Tibial nerve (tissue), 3 donors: ENCODE measurements at regions not wholly inside any gene's neighbourhood (a gene's known extent, or its start where the extent isn't known, plus 50 kb on each side); places are given as distances from the start of the nearest gene placed in this dataset.

Experiments
- CTCF ChIP-seq, 5 experiments: fragments of 200-600 bp in 3 of 5; fragments of 450-650 bp in 2 of 5; sonication (generic) in 3 of 5; IDR thresholded peaks; one replicate each; pipeline ENCODE4 v1.5.1; 2016 to 2019; ENCODE audit warnings: antibody characterized with exemption in 5 of 5, mild to moderate bottlenecking in 3 of 5, moderate library complexity in 2 of 5
- POLR2A ChIP-seq, 2 donors: fragments of 450-650 bp; IDR thresholded peaks; one replicate each; pipeline ENCODE4 v1.6.1; 2017; ENCODE audit warnings: antibody characterized with exemption in 2 of 2, mild to moderate bottlenecking in 2 of 2, moderate library complexity in 2 of 2

GRCh38 chr5:44160369-44160768, 228.9 kb downstream of the FGF10 start:
- no peak for TF ChIP-seq CTCF (IDR thresholded peaks at IDR 0.05)
- no peak for TF ChIP-seq POLR2A (IDR thresholded peaks at IDR 0.05)
